Prostate gland (tissue), 2 donors: ENCODE measurements at regions not wholly inside any gene's neighbourhood (a gene's known extent, or its start where the extent isn't known, plus 50 kb on each side); places are given as distances from the start of the nearest gene placed in this dataset.

ENCODE experiments used
- DNase-seq: peaks from one replicate; pipeline ENCODE4 v3.0.0-alpha.2; 2019; ENCODE audit warnings: low spot score
- H3K27ac ChIP-seq, 2 donors: fragments of 200-600 bp; sonication (generic); 2 replicates each; pipeline ENCODE4 v1.5.1; 2017 to 2019
- H3K27me3 ChIP-seq: fragments of 200-600 bp; sonication (generic); replicated peaks from 2 replicates; pipeline ENCODE4 v1.5.1; 2019; ENCODE audit not compliant: insufficient read depth
- H3K36me3 ChIP-seq, 2 donors: fragments of 200-600 bp; sonication (generic); 1 replicate in 1 of 2; 2 replicates in 1 of 2; pipeline versions ENCODE4 v1.5.1 to v1.8.1; 2017 to 2019
- H3K4me1 ChIP-seq: fragments of 200-600 bp; sonication (generic); replicated peaks from 2 replicates; pipeline ENCODE4 v1.5.1; 2019
- H3K4me3 ChIP-seq, 2 donors: fragments of 200-600 bp; sonication (generic); 2 replicates each; pipeline ENCODE4 v1.5.1; 2017 to 2019
- H3K9me3 ChIP-seq: fragments of 200-600 bp; sonication (generic); 2 replicates; pipeline ENCODE4 v1.5.1; 2017
- POLR2A ChIP-seq: fragments of 450-650 bp; IDR thresholded peaks from one replicate; pipeline ENCODE4 v1.6.1; 2016; ENCODE audit warnings: antibody characterized with exemption, mild to moderate bottlenecking
- POLR2AphosphoS5 ChIP-seq: sonication (generic); formaldehyde crosslinking; IDR thresholded peaks from one replicate; pipeline ENCODE4 v1.6.1; 2017; ENCODE audit warnings: antibody characterized with exemption
- WGBS: methylation state at CpG from one replicate; pipeline ENCODE4 v1.1.5; 2018; 5-methylcytosine and 5-hydroxymethylcytosine counted together
- intact Hi-C: fragments of 100-400 bp; cut with DNase I; formaldehyde crosslinking; loops from one replicate; pipeline ENCODE4 v1.14.2; 2022
- TF ChIP-seq, protein P1 (sequence below), 4 experiments: fragments of 200-600 bp in 2 of 4; fragments of 450-650 bp in 2 of 4; sonication (generic) in 2 of 4; IDR thresholded peaks; 1 replicate in 3 of 4; 2 replicates in 1 of 4; pipeline ENCODE4 v1.5.1; 2016 to 2019; ENCODE audit warnings: antibody characterized with exemption in 4 of 4, mild to moderate bottlenecking in 2 of 4, moderate library complexity in 2 of 4

- no peak for TF ChIP-seq POLR2A
- no peak for TF ChIP-seq POLR2AphosphoS5
- TF ChIP-seq, protein P1, sequence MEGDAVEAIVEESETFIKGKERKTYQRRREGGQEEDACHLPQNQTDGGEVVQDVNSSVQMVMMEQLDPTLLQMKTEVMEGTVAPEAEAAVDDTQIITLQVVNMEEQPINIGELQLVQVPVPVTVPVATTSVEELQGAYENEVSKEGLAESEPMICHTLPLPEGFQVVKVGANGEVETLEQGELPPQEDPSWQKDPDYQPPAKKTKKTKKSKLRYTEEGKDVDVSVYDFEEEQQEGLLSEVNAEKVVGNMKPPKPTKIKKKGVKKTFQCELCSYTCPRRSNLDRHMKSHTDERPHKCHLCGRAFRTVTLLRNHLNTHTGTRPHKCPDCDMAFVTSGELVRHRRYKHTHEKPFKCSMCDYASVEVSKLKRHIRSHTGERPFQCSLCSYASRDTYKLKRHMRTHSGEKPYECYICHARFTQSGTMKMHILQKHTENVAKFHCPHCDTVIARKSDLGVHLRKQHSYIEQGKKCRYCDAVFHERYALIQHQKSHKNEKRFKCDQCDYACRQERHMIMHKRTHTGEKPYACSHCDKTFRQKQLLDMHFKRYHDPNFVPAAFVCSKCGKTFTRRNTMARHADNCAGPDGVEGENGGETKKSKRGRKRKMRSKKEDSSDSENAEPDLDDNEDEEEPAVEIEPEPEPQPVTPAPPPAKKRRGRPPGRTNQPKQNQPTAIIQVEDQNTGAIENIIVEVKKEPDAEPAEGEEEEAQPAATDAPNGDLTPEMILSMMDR (IDR thresholded peaks at IDR 0.05): no peak
- 95% methylated on average over 10 of the region's 10 CpGs for WGBS
- no peak for DNase-seq
- intact Hi-C loops: no loop called here
- H3K9me3 ChIP-seq: no peaks in the 10 kb centered on the region
- H3K27ac ChIP-seq: no peak overlapping the region
- H3K4me3 ChIP-seq: no peak overlapping the region
- no peaks in the 10 kb centered on the region for H3K36me3 ChIP-seq
- no peaks in the 10 kb centered on the region for H3K27me3 ChIP-seq
- H3K4me1 ChIP-seq: no peaks in the 10 kb centered on the region
These were observed 87.9 kb downstream of the GLI2 start for GRCh38 chr2:120823551-120823950.

DNA sequence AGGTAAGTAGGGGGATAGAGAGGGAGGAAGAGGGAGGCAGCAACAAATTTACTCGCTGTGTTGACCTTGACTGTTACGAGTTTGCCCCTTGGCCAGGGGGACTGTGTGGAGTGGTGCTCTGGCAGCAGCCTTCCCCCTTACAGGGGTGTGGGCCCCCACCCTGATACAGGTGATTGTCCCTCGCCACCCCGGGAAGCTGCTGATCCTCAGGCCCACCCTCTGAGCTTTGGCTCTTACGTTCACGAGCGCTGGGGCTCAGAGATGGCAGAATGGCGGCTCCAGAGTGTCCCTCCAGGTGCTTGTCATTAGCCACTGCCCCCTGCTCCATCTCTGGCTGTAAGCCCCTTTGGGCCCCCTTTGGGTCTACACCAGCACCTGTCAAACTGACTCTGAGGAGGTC, 88.6 kb downstream of the GLI2 start:
- no peak overlapping the region for H3K4me3 ChIP-seq
- TF ChIP-seq, protein P1 (IDR thresholded peaks at IDR 0.05): no peak
- no peak for TF ChIP-seq POLR2AphosphoS5
- TF ChIP-seq POLR2A: no peak
- no peak for DNase-seq
- no peaks in the 10 kb centered on the region for H3K36me3 ChIP-seq
- H3K27ac ChIP-seq: no peak overlapping the region
- WGBS: 96% methylated on average over 8 of the region's 8 CpGs
- no peaks in the 10 kb centered on the region for H3K27me3 ChIP-seq
- H3K9me3 ChIP-seq: no peaks in the 10 kb centered on the region
- no peaks in the 10 kb centered on the region for H3K4me1 ChIP-seq
- intact Hi-C loops: no loop called here

- peak; percentile 29 for DNase-seq
- Histone ChIP-seq H3K9me3 (no peaks in the 10 kb centered on the region), H3K4me1 (no peaks in the 10 kb centered on the region), H3K27ac (no peak overlapping the region), H3K4me3 (no peak overlapping the region), H3K27me3 (no peaks in the 10 kb centered on the region), H3K36me3 (no peaks in the 10 kb centered on the region)
- TF ChIP-seq, protein P1 (IDR thresholded peaks at IDR 0.05): no peak
- intact Hi-C loops: no loop called here
- 45% methylated on average over 13 of the region's 13 CpGs for WGBS
These were observed 89.9 kb downstream of the GLI2 start for GRCh38 chr2:120825370-120826259.

GRCh38 chr2:120826260-120826648, 90.6 kb downstream of the GLI2 start:
- no peak overlapping the region for H3K27ac ChIP-seq
- intact Hi-C loops: no loop called here
- 20% methylated on average over 10 of the region's 10 CpGs for WGBS

More at GRCh38 chr2:120826260-120826648, 90.6 kb downstream of the GLI2 start:
- TF ChIP-seq POLR2AphosphoS5 (no peak), POLR2A (no peak)
- TF ChIP-seq, protein P1 (IDR thresholded peaks at IDR 0.05): no peak
- Histone ChIP-seq H3K4me3 (no peak overlapping the region), H3K27me3 (no peaks in the 10 kb centered on the region), H3K4me1 (no peaks in the 10 kb centered on the region), H3K9me3 (no peaks in the 10 kb centered on the region), H3K36me3 (no peaks in the 10 kb centered on the region)
- DNase-seq: no peak
